H1 (cell line): ENCODE measurements at regions not wholly inside any gene's neighbourhood (a gene's known extent, or its start where the extent isn't known, plus 50 kb on each side); places are given as distances from the start of the nearest gene placed in this dataset.

ENCODE experiments used
- CTCF ChIA-PET: fragments of 300-600 bp; sonication (Branson Sonifier 250); formaldehyde crosslinking; loops from one replicate; lab custom pipeline; 2021; ENCODE audit not compliant: partially characterized antibody; lab: Charles Lee
- POLR2A ChIA-PET: fragments of 300-600 bp; sonication (Branson Sonifier 250); formaldehyde crosslinking; loops from one replicate; lab custom pipeline; 2021; ENCODE audit warnings: inconsistent platforms; ENCODE audit not compliant: partially characterized antibody; lab: Charles Lee
- DNase-seq, 2 experiments: peaks; one replicate each; pipeline versions ENCODE4 v3.0.0 to v3.0.0-alpha.2; 2010 to 2022; ENCODE audit warnings: low spot score in 2 of 2, low read depth in 1 of 2, mixed read lengths in 1 of 2
- FAIRE-seq: peaks from 2 replicates; lab custom pipeline; 2011; peaks lifted over from hg19 to GRCh38; lab: Jason Lieb, UNC
- H2AFZ ChIP-seq: 2 replicates; pipeline ENCODE4 v1.8.1; 2012; ENCODE audit warnings: low read length, inconsistent platforms
- H2AK5ac ChIP-seq: 2 replicates; pipeline ENCODE4 v1.6.1; 2013; ENCODE audit warnings: low read depth, low read length
- H2BK120ac ChIP-seq: replicated peaks from 2 replicates; pipeline ENCODE3; 2013; ENCODE audit warnings: low read depth, low read length, inconsistent platforms
- H2BK12ac ChIP-seq: 2 replicates; pipeline ENCODE4 v1.6.1; 2013; ENCODE audit warnings: low read depth, low read length
- H2BK15ac ChIP-seq: 2 replicates; pipeline ENCODE4 v1.6.1; 2013; ENCODE audit warnings: low read length
- H2BK20ac ChIP-seq: 2 replicates; pipeline ENCODE4 v1.6.1; 2013; ENCODE audit warnings: low read length
- H2BK5ac ChIP-seq: 2 replicates; pipeline ENCODE4 v1.6.1; 2013; ENCODE audit warnings: low read depth, low read length
- H3K14ac ChIP-seq: 2 replicates; pipeline ENCODE4 v1.6.1; 2013; ENCODE audit warnings: inconsistent platforms; ENCODE audit not compliant: insufficient read length
- H3K18ac ChIP-seq: 2 replicates; pipeline ENCODE4 v1.6.1; 2013; ENCODE audit warnings: low read length; ENCODE audit errors: extremely low read depth
- H3K23ac ChIP-seq: 2 replicates; pipeline ENCODE4 v1.6.1; 2013; ENCODE audit warnings: inconsistent platforms; ENCODE audit not compliant: insufficient read length
- H3K23me2 ChIP-seq: 2 replicates; pipeline ENCODE4 v1.6.1; 2013; ENCODE audit warnings: low read depth, low read length
- H3K27ac ChIP-seq: 2 replicates; pipeline ENCODE4 v1.6.1; 2011; ENCODE audit warnings: low read depth, low read length, inconsistent platforms
- H3K27me3 ChIP-seq, 4 experiments: replicated peaks in 1 of 4; 1 replicate in 1 of 4; 2 replicates in 3 of 4; pipeline versions ENCODE4 v1.6.1 to v1.8.1; 2011 to 2013; ENCODE audit warnings: low read length in 3 of 4, mild to moderate bottlenecking in 3 of 4, inconsistent platforms in 2 of 4, mixed read lengths in 2 of 4, moderate library complexity in 1 of 4; ENCODE audit not compliant: control insufficient read depth in 3 of 4, insufficient read depth in 3 of 4; ENCODE audit errors: extremely low read depth in 1 of 4
- H3K36me3 ChIP-seq, 4 experiments: 2 replicates each; pipeline versions ENCODE4 v1.6.1 to v1.8.1; 2011 to 2013; ENCODE audit warnings: mild to moderate bottlenecking in 4 of 4, low read length in 3 of 4, moderate library complexity in 2 of 4, control low read depth in 1 of 4, inconsistent platforms in 1 of 4; ENCODE audit not compliant: insufficient read depth in 4 of 4, control insufficient read depth in 2 of 4
- H3K4ac ChIP-seq: replicated peaks from 2 replicates; pipeline ENCODE3; 2013; ENCODE audit warnings: low read length, low read depth, mixed read lengths, inconsistent platforms; ENCODE audit not compliant: insufficient read length
- H3K4me1 ChIP-seq, 4 experiments: replicated peaks in 1 of 4; 1 replicate in 1 of 4; 2 replicates in 3 of 4; pipeline versions ENCODE4 v1.6.1 to v1.8.1; 2011 to 2013; ENCODE audit warnings: low read length in 3 of 4, inconsistent platforms in 2 of 4, mixed read lengths in 1 of 4; ENCODE audit not compliant: insufficient read depth in 4 of 4, control insufficient read depth in 3 of 4
- H3K4me2 ChIP-seq, 2 experiments: 2 replicates each; pipeline versions ENCODE4 v1.6.1 to v1.8.1; 2011 to 2013; ENCODE audit warnings: low read depth in 2 of 2, low read length in 2 of 2, control low read depth in 1 of 2, inconsistent platforms in 1 of 2, mild to moderate bottlenecking in 1 of 2; ENCODE audit not compliant: insufficient read depth in 1 of 2
- H3K4me3 ChIP-seq, 4 experiments: fragments of 200-600, 300-600 bp in 1 of 4; sonication (generic), shearing (Covaris generic), sonication (Bioruptor Twin) in 1 of 4; 2 replicates each; pipeline versions ENCODE4 v1.5.1 to v1.8.1; 2011 to 2016; ENCODE audit warnings: low read length in 4 of 4, low read depth in 3 of 4, control low read depth in 2 of 4, inconsistent platforms in 2 of 4, mild to moderate bottlenecking in 2 of 4, mixed read lengths in 1 of 4, moderate library complexity in 1 of 4; ENCODE audit not compliant: insufficient read depth in 2 of 4; ENCODE audit errors: extremely low read depth in 1 of 4
- H3K56ac ChIP-seq: replicated peaks from 2 replicates; pipeline ENCODE3; 2013; ENCODE audit warnings: low read depth, mild to moderate bottlenecking, mixed read lengths, low read length, inconsistent platforms; ENCODE audit not compliant: insufficient read length
- H3K79me1 ChIP-seq: 2 replicates; pipeline ENCODE4 v1.6.1; 2013; ENCODE audit warnings: low read depth, low read length, control low read depth
- H3K79me2 ChIP-seq, 2 experiments: 2 replicates each; pipeline versions ENCODE4 v1.6.1 to v1.8.1; 2012 to 2013; ENCODE audit warnings: low read length in 2 of 2, mild to moderate bottlenecking in 2 of 2, inconsistent platforms in 1 of 2; ENCODE audit not compliant: insufficient read depth in 2 of 2, control insufficient read depth in 1 of 2
- H3K9ac ChIP-seq, 4 experiments: replicated peaks in 1 of 4; 1 replicate in 1 of 4; 2 replicates in 3 of 4; pipeline versions ENCODE4 v1.6.1 to v1.8.1; 2011 to 2013; ENCODE audit warnings: low read depth in 3 of 4, low read length in 3 of 4, control low read depth in 2 of 4, mild to moderate bottlenecking in 2 of 4, moderate library complexity in 2 of 4, inconsistent platforms in 1 of 4; ENCODE audit errors: extremely low read depth in 1 of 4
- H3K9me3 ChIP-seq, 2 experiments: 2 replicates each; pipeline versions ENCODE4 v1.6.1 to v1.8.1; 2012 to 2013; ENCODE audit warnings: mild to moderate bottlenecking in 2 of 2, moderate library complexity in 2 of 2, control low read depth in 1 of 2, inconsistent platforms in 1 of 2, low read depth in 1 of 2, low read length in 1 of 2, mixed read lengths in 1 of 2; ENCODE audit not compliant: insufficient read depth in 2 of 2
- H4K20me1 ChIP-seq, 2 experiments: replicated peaks in 1 of 2; 2 replicates each; pipeline versions ENCODE3 to v1.8.1; 2011 to 2013; ENCODE audit warnings: inconsistent platforms in 2 of 2, low read length in 2 of 2, mild to moderate bottlenecking in 1 of 2; ENCODE audit not compliant: insufficient read depth in 2 of 2, control insufficient read depth in 1 of 2
- H4K5ac ChIP-seq: 2 replicates; pipeline ENCODE4 v1.6.1; 2013; ENCODE audit warnings: low read length, low read depth, mixed read lengths, inconsistent platforms; ENCODE audit not compliant: insufficient read length
- H4K8ac ChIP-seq: 2 replicates; pipeline ENCODE4 v1.8.0; 2013; ENCODE audit warnings: mild to moderate bottlenecking, moderate library complexity, low read length, inconsistent platforms; ENCODE audit not compliant: insufficient read depth; ENCODE audit errors: extremely low read depth
- H4K91ac ChIP-seq: replicated peaks from 2 replicates; pipeline ENCODE3; 2013; ENCODE audit warnings: low read length, mixed read lengths, inconsistent platforms; ENCODE audit not compliant: insufficient read length
- BACH1 ChIP-seq: IDR thresholded peaks from 2 replicates; pipeline ENCODE4 v1.6.1; 2012; ENCODE audit warnings: low read length, improper control_type of control experiment
- CBX5 ChIP-seq: fragments of 300-800, 300-1000 bp; sonication (generic); IDR thresholded peaks from 2 replicates; pipeline ENCODE4 v1.7.1; 2016; ENCODE audit warnings: antibody characterized with exemption, low read length, low read depth
- CTCF ChIP-seq, 3 experiments: IDR thresholded peaks; 1 replicate in 2 of 3; 2 replicates in 1 of 3; pipeline versions ENCODE4 v1.5.1 to v1.6.1; 2011; ENCODE audit warnings: low read length in 3 of 3, mild to moderate bottlenecking in 3 of 3, inconsistent platforms in 2 of 3, low read depth in 1 of 3, moderate library complexity in 1 of 3; ENCODE audit not compliant: insufficient read depth in 1 of 3; ENCODE audit errors: control extremely low read depth in 1 of 3
- EZH2 ChIP-seq: fragments of 200-600 bp; sonication (generic); IDR thresholded peaks from 2 replicates; pipeline ENCODE4 v1.7.1; 2012; ENCODE audit warnings: low read depth, mild to moderate bottlenecking, moderate library complexity, low read length, inconsistent platforms; ENCODE audit not compliant: severe bottlenecking
- GABPA ChIP-seq: IDR thresholded peaks from 2 replicates; pipeline ENCODE4 v1.6.1; 2011; ENCODE audit warnings: mild to moderate bottlenecking, low read length, moderate library complexity, borderline replicate concordance; ENCODE audit not compliant: insufficient read depth
- JUN ChIP-seq: IDR thresholded peaks from 2 replicates; pipeline ENCODE4 v1.6.1; 2011; ENCODE audit warnings: low read depth, mild to moderate bottlenecking, improper control_type of control experiment, low read length
- NANOG ChIP-seq: IDR thresholded peaks from 2 replicates; pipeline ENCODE4 v1.6.1; 2011; ENCODE audit warnings: low read length, low read depth, mild to moderate bottlenecking, inconsistent platforms; ENCODE audit not compliant: insufficient read depth, poor library complexity, severe bottlenecking
- POLR2A ChIP-seq, 2 experiments: IDR thresholded peaks; 1 replicate in 1 of 2; 2 replicates in 1 of 2; pipeline ENCODE4 v1.6.1; 2011; ENCODE audit warnings: low read depth in 2 of 2, low read length in 2 of 2, mild to moderate bottlenecking in 2 of 2; ENCODE audit errors: control extremely low read depth in 1 of 2
- SAP30 ChIP-seq: fragments of 300-600 bp; sonication (generic); IDR thresholded peaks from 2 replicates; pipeline ENCODE4 v1.7.1; 2012; ENCODE audit warnings: low read length, moderate library complexity, mild to moderate bottlenecking, inconsistent platforms; ENCODE audit not compliant: insufficient read depth, insufficient replicate concordance
- SIRT6 ChIP-seq: IDR thresholded peaks from one replicate; pipeline ENCODE4 v1.7.1; 2012; ENCODE audit warnings: low read length, inconsistent platforms
- SP4 ChIP-seq: IDR thresholded peaks from 2 replicates; pipeline ENCODE4 v1.6.1; 2012; ENCODE audit warnings: low read length, inconsistent platforms
- SRF ChIP-seq: IDR thresholded peaks from 2 replicates; pipeline ENCODE4 v1.6.1; 2011; ENCODE audit warnings: mild to moderate bottlenecking, low read depth, low read length, moderate library complexity
- SUZ12 ChIP-seq: fragments of 200-600 bp; sonication (generic); IDR thresholded peaks from 2 replicates; pipeline ENCODE4 v1.6.1; 2012; ENCODE audit warnings: mild to moderate bottlenecking, inconsistent platforms, low read length, moderate library complexity, mixed read lengths
- WGBS, 2 experiments: shearing (Covaris generic) in 1 of 2; methylation state at CpG; one replicate each; pipeline versions ENCODE4 v1.1.6 to v1.1.7; 2013 to 2015; ENCODE audit warnings: low lambda C conversion rate in 2 of 2, mixed read lengths in 2 of 2, inconsistent platforms in 1 of 2, low coverage in 1 of 2, missing lambda C conversion rate in 1 of 2; ENCODE audit not compliant: insufficient replicate concordance in 2 of 2, insufficient coverage in 1 of 2, insufficient read length in 1 of 2; ENCODE audit errors: extremely low coverage in 1 of 2, missing lambda C conversion rate in 1 of 2; 5-methylcytosine and 5-hydroxymethylcytosine counted together

GRCh38 chr21:25827513-25827912, 92.7 kb downstream of the GABPA start:
- Histone ChIP-seq H2BK5ac (no peak overlapping the region), H3K79me1 (no peaks in the 10 kb centered on the region), H3K4ac (no peak overlapping the region), H3K14ac (no peak overlapping the region), H2BK12ac (no peak overlapping the region), H3K4me1 (no peaks in the 10 kb centered on the region), H3K27me3 (no peaks in the 10 kb centered on the region), H4K5ac (no peak overlapping the region), H3K9ac (no peak overlapping the region), H4K91ac (no peak overlapping the region), H3K56ac (no peak overlapping the region), H3K23me2 (no peaks in the 10 kb centered on the region), H3K4me3 (no peak overlapping the region), H3K4me2 (no peak overlapping the region), H3K36me3 (no peaks in the 10 kb centered on the region), H3K79me2 (no peaks in the 10 kb centered on the region), H2AFZ (no peak overlapping the region; the same call in 1 of the 2 replicates), H3K9me3 (no peaks in the 10 kb centered on the region), H3K18ac (no peak overlapping the region), H3K27ac (no peak overlapping the region), H2BK120ac (no peak overlapping the region), H2BK20ac (no peak overlapping the region), H4K20me1 (no peaks in the 10 kb centered on the region), H2BK15ac (no peak overlapping the region), H2AK5ac (no peak overlapping the region), H4K8ac (no peak overlapping the region), H3K23ac (no peak overlapping the region)
- WGBS, 2 experiments = 89% methylated on average over 2 of the region's 2 CpGs; no CpG with 5 or more reads in 1 of the 2 experiments
- no peak for DNase-seq
- CTCF ChIA-PET = interaction anchor here (1.1 kb wide), 1 partner anchor 16 kb away, joined by 3 read pairs; no protein-coding TSS in a partner anchor
- POLR2A ChIA-PET = no interaction called here
- FAIRE-seq = no peak
- TF ChIP-seq BACH1 (no peak), SIRT6 (no peak), SP4 (no peak), SAP30 (no peak), EZH2 (no peak), SUZ12 (no peak), CTCF (IDR thresholded peaks at IDR 0.05; ENCODE audit: control extremely low read depth in 1 of 3, insufficient read depth in 1 of 3, low read depth in 1 of 3, low read length in 3 of 3) (no peak), NANOG (no peak), CBX5 (no peak), SRF (no peak), POLR2A (IDR thresholded peaks at IDR 0.05; ENCODE audit: control extremely low read depth in 1 of 2, low read depth in 2 of 2, low read length in 2 of 2) (no peak), JUN (no peak), GABPA (no peak)
